Stimulated activated CD8-positive, alpha-beta memory T cell treated with anti-CD3 and anti-CD28 coated beads, Interleukin-2, amount 100 ng/mL, for 48 hours (primary cell): ENCODE measurements at regions not wholly inside any gene's neighbourhood (a gene's known extent, or its start where the extent isn't known, plus 50 kb on each side); places are given as distances from the start of the nearest gene placed in this dataset.

Experiments
- DNase-seq, 2 donors: peaks; one replicate each; pipeline ENCODE4 v3.0.0-alpha.2; 2020; ENCODE audit warnings: low read depth in 2 of 2

DNA sequence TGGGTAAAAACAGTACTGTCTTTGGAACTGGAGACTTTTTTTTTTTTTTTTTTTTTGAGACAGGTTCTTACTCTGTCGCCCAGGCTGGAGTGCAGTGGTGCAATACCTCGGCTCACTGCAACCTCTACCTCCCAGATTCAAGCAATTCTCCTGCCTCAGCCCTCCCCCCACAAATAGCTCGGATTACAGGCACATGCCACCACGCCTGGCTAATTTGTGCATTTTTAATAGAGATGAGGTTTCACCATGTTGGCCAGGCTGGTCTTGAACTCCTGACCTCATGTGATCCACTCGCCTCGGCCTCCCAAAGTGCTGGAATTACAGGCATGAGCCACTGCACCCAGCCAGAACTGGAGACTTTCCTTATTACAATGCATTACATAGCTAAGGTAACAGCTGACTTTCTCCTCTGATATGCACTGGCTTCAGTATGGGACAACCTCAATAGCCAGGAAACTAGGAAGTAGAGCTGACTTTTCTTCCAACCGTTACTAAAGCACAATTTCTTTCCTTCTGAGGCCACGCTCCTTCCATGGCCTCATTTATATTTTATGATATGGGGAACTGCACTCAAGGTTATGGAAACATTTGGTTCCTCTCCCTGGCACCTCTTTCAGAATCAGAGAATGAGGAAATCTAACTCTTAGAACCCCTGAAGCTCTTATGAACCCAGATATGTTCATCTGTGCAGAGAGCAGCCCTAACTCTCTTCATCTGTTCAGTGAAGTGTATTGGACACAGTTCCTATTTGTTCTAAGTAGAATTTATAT, 53.5 kb upstream of the FAM9B start:
- DNase-seq, result no peak

DNA sequence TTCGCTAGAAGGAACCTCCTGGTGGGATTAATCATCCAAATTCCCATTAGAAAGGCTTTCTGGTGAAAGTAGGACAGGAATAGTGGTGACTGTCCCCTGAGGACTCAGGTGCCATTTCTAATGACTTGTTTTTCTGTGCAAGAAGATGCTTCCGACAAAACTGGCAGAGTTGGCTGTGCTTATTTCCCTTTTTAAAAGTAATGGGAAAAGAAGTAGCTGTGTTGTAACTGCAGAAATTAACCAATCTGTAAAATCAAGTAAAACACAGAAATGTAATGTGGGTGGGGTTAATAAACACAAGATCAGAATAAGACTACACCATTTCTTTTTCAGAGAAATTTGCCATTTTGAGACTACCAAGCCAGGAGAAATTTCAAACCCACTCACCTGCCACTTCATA, 55.0 kb upstream of the FAM9B start:
- no peak for DNase-seq

GRCh38 chrX:9090766-9091165, 56.8 kb upstream of the FAM9B start:
- no peak for DNase-seq

DNA sequence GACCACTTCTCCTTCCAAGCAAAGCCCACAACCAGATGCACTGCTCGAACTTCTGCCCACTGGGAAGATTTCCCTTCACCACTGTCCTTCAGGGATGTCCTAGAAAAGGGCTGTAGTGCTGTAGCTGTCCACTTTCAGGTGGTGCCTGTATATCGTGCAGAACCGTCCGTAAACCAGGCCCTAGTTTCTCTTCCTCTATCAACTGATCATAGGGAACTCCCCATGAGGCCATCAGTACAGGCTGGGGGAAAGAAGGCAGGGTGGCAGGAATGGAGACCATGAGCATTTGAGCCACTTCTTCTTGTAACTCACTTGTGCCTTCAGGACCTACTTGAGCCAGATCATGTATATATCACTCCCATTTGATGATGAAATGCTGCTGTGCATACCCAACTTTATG, 57.3 kb upstream of the FAM9B start:
- DNase-seq, result no peak

- DNase-seq, result no peak
These were observed 69.0 kb upstream of the FAM9B start for GRCh38 chrX:9102956-9103355.

- no peak for DNase-seq
These were observed 74.1 kb upstream of the FAM9B start for GRCh38 chrX:9108054-9108453.

DNA sequence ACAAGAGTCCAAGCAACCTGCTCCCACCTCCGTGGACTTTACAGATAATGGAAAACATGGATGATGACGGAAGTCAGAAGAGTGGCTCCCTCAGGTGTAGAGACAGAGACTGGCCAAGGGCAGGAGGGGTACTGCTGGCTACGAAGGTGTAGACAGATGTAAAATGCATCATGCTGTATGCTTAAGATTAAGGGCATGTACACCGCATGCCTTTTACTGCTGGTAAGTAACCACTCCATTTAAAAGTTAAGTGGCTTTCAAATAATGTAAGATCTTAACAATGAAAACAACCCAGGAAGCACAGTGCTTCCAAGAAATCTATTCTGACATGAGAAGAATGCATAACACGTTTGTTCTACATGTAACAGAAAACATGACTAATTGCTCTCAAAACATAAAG, 76.9 kb upstream of the FAM9B start:
- DNase-seq, result no peak

DNA sequence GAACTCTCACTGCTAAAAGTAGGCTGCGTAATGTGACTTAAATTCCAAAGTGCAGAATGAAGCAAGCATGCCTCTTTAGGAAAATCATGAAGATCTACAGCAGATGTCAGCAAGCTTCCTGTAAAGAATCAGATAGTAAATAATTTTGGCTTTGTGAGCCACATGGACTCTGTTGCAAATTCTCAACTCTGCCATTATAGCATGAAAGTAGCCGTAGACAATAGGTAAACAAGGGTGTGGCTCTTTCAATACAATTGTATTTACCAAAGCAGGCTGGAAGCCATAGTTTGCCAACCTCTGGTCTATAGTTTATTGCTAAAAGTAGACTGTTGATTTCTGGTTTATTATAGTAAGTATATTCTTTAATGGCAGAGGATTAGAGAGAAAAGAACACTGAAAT, 80.3 kb upstream of the FAM9B start:
- DNase-seq, result no peak

DNA sequence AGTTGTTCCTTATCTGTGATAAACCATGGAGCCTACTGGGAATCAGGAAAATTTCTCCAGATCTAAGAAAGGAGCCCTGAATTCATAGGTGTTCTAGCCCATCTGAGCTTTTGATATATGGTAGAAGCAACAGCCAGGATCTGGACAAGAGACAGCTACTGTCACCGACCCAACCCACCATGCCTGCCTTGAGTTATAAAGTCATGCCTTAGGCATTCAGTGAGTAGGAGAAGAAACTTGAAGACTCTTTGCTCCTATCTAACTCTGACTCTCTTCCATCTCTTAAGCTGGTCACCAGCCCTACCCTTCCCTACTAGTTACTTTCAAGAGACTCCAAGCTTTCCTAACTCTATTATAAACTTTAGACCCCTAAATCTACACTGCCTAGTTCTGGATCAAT, 83.9 kb upstream of the FAM9B start:
- no peak for DNase-seq

DNA sequence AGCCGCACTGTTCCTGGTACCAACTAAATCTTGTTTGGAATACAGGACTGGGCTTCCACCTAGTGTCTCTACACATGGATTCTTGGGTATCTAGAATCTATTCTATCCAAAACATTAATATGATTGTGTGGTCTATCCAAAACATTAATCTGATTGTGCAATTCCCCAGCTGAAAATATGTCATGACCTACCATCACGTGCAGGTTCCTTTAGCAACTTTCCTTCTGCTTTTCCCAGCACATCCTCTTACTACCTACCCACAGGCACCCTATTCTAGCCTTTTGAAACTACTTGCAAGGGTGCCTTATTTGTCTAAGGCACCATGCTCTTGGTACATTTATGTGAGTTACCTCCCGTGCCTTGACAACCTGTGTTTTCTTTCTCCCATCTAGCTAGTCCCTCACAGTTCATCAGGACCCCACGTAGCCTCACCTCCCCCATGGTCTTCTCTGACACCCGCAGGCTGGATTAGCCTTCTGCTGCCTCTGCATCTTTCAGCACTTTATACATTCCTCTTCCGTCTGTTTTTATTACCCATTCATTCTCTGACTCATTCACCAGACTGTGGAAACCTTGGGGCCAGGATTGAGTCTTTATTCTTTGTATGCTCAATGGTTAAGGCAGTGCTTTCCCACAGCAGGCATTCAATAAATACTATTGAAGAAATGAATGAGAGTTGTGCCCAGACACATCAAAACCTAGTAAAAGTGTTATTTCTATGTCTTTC, 88.8 kb upstream of the FAM9B start:
- DNase-seq, result no peak

DNA sequence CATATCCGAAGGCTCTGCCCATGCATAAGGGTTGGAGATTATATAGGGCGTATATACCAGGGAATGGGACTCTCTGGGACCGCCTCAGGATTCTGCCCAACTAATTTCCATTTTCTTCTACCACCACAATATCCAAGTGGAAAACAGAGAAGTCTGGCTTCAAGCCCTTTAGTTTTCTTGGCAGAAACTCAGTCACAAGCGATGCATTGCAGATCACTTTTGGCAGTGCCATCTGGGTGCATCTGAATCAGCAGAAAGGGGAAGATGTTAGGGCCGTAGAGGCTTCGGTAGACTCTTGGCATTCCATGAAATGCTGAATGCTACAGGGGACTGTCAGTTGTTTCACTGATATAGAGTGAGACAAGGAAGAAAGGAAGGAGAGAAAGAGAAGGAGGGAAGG, 94.1 kb upstream of the FAM9B start:
- DNase-seq, result no peak

DNA sequence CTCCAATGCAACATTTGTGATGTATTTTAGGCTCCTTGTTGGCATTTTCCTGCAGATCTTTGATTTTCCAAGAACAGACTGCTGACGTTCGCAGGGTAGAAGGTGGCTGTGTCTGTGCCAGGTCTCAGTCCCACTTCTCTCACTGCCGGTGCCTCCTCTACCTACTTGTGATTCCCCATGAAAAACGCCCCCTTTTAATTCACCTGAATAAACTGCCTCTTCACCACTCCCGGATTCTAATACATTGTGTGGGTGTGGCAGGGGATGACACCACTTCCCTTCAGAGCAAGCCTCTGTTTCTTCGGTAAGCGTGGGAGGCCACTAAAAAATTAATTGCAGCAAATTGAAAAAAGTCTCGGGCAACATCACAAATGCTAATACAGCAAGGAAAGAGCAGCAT, 96.1 kb upstream of the FAM9B start:
- no peak for DNase-seq

DNA sequence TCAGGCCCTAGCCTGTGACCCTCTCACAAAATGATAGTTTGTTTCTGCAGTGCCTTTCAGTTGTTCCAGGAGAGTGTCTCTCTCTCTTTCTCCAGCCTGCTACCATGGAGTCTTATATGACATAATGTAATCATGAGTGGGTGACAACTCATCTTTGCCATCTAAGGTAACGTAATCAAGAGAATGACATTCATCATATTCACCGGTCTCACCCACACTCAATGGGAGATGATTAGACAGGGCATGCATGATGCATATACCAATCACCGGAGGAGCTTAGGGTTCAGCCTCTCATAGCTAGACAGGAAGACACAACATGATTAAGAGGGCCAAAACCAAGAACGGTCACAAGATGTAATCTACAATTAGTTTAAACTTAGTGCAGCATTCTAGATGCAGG, 97.1 kb upstream of the FAM9B start:
- DNase-seq, result no peak

DNA sequence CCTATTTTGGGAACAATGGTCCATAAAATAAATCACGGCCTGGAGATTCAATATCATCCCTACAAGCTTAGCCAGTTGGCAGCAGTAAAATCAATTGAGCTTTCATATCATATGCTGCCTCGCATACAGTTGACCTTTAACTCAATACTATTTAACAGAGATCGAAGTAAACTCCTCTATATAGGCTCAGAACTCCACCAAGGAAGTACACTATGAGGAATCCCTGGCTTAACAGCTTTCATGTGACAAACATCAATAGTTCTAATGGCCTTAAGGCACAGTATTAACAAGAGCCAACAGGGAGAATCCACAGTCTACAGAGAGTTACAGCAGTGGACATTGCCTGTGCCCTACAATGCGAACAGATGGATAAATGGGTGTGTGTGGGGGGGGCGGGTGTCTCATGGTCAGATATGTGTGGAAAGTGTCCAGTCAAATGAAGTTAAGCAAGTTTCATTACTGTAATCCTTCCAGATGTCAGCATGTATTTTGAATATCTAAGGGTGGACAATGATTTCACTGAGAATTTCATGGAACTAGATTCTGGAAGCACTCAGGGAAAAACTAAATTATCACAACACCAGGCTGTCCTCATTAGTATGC, 98.2 kb upstream of the FAM9B start:
- no peak for DNase-seq

DNA sequence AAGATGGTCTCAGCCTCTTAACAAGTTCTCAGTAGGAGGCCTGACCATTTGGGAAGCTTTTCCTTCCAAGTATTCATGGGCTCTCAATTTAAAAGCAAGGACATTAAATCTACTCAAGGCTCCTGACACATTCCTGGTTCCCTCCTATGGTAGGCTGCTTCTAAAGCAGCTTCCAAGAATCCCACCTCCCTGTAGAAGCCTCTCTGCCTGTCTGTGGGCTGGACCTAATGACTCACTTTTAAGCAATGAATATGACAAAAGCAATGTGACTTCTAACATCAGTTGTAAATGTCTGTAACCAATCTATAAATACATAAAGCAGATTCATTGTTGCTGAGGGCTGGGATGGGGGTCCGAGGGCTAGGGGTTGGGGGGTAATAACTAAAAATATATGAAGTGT, 99.5 kb upstream of the FAM9B start:
- no peak for DNase-seq

DNA sequence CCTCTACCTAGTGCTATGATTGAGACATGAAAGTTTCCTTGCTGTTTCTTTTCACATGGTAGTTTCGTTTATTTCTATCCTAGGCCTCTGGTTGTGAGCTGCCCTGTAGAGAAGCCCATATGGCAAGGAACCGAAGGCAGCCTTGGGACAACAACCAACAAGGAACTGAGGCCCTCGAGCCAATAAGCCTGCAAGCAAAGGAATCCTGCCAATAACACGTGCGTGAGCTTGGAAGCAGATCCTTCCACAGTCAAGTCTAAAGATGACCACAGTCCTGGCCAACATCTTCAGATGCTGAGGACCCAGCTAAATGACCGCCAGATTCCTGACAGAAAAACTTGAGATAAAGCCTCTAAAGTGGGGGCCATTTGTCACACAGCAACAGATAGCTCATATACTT, 100.4 kb upstream of the FAM9B start:
- DNase-seq, result no peak

GRCh38 chrX:9135901-9136510, 102.1 kb upstream of the FAM9B start:
- no peak for DNase-seq

- no peak for DNase-seq
These were observed 103.2 kb upstream of the FAM9B start for GRCh38 chrX:9137152-9137551.

GRCh38 chrX:9141496-9141895, 107.6 kb upstream of the FAM9B start:
- no peak for DNase-seq

GRCh38 chrX:9144701-9145241, 110.8 kb upstream of the FAM9B start:
- DNase-seq, result no peak

- DNase-seq, result no peak
These were observed 112.7 kb upstream of the FAM9B start for GRCh38 chrX:9146657-9147056.

DNA sequence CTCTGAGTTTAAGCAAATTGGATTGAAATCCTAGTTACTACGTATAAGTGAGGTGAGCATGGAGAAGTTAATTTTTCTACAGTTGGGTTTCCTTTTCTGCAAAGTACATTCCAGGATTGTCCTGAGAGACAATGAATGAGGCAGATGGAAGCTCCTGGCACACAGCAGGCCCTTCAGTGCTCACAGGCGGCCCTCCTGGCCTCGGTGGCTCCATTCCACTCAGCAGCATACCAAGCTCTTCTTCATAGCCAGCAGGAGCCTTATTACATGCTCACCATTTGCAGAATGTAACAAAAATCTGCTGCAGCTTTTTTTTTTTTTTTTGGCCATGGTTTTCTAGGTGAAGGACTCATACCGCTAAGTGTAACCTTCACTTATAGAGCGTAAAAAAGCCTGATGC, 113.2 kb upstream of the FAM9B start:
- DNase-seq, result no peak

- DNase-seq, result no peak
These were observed 113.8 kb upstream of the FAM9B start for GRCh38 chrX:9147726-9148125.
